ENCODE measurements at regions not wholly inside any gene's neighbourhood (a gene's known extent, or its start where the extent isn't known, plus 50 kb on each side); places are given as distances from the start of the nearest gene placed in this dataset.

DNA sequence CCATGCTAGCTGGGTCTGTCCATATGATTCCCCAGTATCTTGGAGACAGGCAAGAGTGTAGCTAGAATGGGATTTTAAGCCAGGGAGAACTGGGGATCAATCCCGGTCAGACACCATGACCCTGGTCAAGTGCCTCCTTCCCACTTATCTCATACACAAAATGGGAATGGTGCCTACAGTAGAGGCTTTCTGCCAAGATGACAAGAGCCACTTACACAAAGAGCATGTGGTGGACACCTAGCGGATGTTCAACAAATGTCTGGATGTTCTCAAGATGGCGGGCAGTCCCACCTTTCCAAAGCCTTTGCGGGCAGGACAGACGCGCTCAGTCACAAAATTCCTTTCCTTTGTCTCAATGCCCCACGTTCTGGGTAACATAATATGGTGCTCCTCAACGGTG is 57.3 kb downstream of the MAF start:
- no peak overlapping the region for H3K4me3 ChIP-seq (ENCODE audit: low read depth, low read length)
- no peaks in the 10 kb centered on the region for H3K27me3 ChIP-seq (ENCODE audit: control insufficient read depth, insufficient read depth, low read length)
- no peak for DNase-seq (ENCODE audit: low read depth)
- TF ChIP-seq, protein P1, sequence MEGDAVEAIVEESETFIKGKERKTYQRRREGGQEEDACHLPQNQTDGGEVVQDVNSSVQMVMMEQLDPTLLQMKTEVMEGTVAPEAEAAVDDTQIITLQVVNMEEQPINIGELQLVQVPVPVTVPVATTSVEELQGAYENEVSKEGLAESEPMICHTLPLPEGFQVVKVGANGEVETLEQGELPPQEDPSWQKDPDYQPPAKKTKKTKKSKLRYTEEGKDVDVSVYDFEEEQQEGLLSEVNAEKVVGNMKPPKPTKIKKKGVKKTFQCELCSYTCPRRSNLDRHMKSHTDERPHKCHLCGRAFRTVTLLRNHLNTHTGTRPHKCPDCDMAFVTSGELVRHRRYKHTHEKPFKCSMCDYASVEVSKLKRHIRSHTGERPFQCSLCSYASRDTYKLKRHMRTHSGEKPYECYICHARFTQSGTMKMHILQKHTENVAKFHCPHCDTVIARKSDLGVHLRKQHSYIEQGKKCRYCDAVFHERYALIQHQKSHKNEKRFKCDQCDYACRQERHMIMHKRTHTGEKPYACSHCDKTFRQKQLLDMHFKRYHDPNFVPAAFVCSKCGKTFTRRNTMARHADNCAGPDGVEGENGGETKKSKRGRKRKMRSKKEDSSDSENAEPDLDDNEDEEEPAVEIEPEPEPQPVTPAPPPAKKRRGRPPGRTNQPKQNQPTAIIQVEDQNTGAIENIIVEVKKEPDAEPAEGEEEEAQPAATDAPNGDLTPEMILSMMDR (IDR thresholded peaks at IDR 0.05; ENCODE audit: insufficient read depth, low read length, poor library complexity, severe bottlenecking): no peak
- H3K36me3 ChIP-seq (ENCODE audit: control insufficient read depth, insufficient read depth, low read length): no peaks in the 10 kb centered on the region

DNA sequence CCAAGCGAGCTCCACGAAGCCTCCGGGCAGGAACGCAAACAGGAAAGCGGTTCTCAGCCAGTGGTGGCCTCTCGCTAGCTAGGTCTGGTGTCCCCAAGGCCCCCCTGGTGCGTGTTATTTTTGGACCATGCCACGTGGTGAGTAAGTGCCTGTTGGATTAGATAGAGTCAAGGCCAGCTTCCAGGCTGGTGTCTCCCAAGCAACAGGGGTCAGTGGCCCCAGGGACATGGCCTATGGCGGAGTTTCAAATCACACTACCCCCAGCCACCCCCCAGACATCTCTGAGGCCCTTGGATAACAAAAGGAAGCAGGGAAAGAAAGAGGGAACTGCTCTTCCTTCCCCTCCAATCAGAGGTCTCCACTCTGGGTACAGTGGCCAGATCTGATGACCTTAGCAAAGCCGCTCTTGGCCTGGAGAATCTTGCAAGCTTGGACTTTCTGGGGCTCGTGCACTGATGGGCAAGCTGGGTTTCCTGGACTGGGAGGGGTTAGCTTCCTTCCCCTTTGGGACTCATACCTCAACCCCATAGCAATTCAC is 58.2 kb downstream of the MAF start:
- no peaks in the 10 kb centered on the region for H3K36me3 ChIP-seq (ENCODE audit: control insufficient read depth, insufficient read depth, low read length)
- no peaks in the 10 kb centered on the region for H3K27me3 ChIP-seq (ENCODE audit: control insufficient read depth, insufficient read depth, low read length)

DNA sequence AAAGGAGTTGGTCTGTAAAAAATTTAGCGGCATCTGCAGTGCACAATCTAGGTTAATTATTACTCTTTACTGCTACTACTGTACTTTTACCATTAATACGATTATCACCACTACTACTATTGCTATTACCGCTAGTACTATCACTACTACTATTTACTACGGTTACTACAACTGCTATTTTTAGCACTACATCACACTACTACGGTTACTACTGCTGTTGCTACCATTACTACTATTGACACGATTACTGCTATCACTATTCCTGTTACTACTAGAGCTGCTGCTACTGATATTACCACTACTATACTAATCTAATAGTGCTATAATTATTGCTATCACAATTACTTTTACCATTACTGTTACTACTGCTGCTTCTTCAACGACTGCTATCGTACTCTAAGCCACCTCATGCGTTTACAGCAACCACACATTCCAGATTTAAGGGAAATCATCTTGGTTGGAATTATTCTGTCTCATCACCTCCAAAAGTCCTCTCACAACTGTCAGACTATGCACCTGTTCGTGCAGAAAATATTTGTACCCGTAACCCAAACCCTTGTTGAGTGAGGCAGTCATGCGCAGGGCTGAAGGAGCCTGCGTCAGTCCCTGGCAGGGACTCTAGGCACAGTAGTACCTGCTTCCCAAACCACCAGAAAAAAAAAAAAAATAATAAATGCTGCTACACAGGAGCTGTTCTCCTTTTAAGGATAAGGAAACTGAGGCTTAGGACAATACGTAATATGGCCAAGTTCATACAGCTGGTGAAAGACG is 59.5 kb downstream of the MAF start:
- no peak overlapping the region for H3K4me3 ChIP-seq (ENCODE audit: low read depth, low read length)
- H3K27me3 ChIP-seq (ENCODE audit: control insufficient read depth, insufficient read depth, low read length): no peaks in the 10 kb centered on the region
- no peak for DNase-seq (ENCODE audit: low read depth)
- TF ChIP-seq, protein P1 (IDR thresholded peaks at IDR 0.05; ENCODE audit: insufficient read depth, low read length, poor library complexity, severe bottlenecking): no peak
- no peaks in the 10 kb centered on the region for H3K36me3 ChIP-seq (ENCODE audit: control insufficient read depth, insufficient read depth, low read length)

More for the DNA sequence above, 58.2 kb downstream of the MAF start:
- TF ChIP-seq, protein P1 (IDR thresholded peaks at IDR 0.05; ENCODE audit: insufficient read depth, low read length, poor library complexity, severe bottlenecking): no peak
- no peak for DNase-seq (ENCODE audit: low read depth)
- H3K4me3 ChIP-seq (ENCODE audit: low read depth, low read length): no peak overlapping the region

DNA sequence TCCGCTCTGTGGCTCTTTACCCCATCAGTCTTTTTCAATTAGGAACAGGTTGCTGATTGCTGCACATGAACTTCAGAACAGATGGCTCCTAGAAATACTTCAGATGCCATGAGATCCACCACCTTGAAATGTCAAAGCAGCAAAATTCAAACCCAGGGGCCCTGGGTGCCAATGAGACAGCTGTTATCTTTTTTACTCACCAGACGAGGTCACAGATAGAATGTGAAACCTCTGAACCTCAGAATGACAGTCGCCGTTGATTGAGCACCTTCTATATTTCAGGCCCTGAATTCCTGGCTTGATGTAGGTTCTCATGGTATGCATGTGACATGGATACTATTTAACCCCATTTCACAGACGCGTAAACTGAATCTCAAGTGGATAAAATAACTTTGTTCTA is 63.0 kb downstream of the MAF start:
- no peak for DNase-seq (ENCODE audit: low read depth)
- no peak overlapping the region for H3K4me3 ChIP-seq (ENCODE audit: low read depth, low read length)
- TF ChIP-seq, protein P1 (IDR thresholded peaks at IDR 0.05; ENCODE audit: insufficient read depth, low read length, poor library complexity, severe bottlenecking): no peak
- H3K27me3 ChIP-seq (ENCODE audit: control insufficient read depth, insufficient read depth, low read length): no peaks in the 10 kb centered on the region
- H3K36me3 ChIP-seq (ENCODE audit: control insufficient read depth, insufficient read depth, low read length): no peaks in the 10 kb centered on the region

DNA sequence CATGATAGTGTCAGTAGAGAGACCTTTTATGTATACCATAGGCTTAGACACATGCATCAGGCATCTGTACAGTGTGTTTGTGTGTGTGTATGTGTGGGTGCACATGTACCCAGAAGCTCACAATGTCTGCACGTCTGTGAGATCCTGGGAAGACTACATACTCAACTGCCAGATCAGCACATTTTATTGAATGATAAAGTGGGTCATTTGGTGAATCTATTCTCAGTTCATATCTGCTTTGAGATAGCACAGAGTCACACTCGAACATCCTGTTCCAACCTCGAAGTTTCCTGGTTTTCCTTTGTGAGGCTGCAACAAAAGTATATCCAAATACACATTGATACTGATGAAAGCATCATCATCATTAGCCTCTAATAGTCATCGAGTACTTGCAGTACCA is 63.6 kb downstream of the MAF start:
- H3K27me3 ChIP-seq (ENCODE audit: control insufficient read depth, insufficient read depth, low read length): no peaks in the 10 kb centered on the region
- TF ChIP-seq, protein P1 (IDR thresholded peaks at IDR 0.05; ENCODE audit: insufficient read depth, low read length, poor library complexity, severe bottlenecking): no peak
- H3K4me3 ChIP-seq (ENCODE audit: low read depth, low read length): no peak overlapping the region
- DNase-seq (ENCODE audit: low read depth): no peak
- no peaks in the 10 kb centered on the region for H3K36me3 ChIP-seq (ENCODE audit: control insufficient read depth, insufficient read depth, low read length)

DNA sequence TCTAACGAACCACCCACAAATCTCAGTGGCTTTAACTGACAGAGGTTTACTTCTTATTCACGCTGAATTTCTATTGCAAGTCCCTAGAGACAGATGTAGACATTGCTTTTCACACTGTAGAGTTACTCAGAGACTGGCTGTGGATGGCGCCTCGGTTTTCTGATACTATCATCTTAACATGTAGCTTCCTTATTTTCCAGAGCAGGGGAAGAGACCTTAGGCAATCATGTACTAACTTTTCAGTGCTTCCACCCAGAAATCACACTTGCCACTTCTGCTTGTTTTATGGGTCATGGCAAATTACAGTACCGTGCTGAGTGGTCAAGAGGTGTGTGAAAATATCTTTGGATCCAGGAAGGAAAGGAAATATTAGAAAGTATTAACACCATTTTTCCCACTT is 65.4 kb downstream of the MAF start:
- Histone ChIP-seq H3K36me3 (ENCODE audit: control insufficient read depth, insufficient read depth, low read length) (no peaks in the 10 kb centered on the region), H3K4me3 (ENCODE audit: low read depth, low read length) (no peak overlapping the region), H3K27me3 (ENCODE audit: control insufficient read depth, insufficient read depth, low read length) (no peaks in the 10 kb centered on the region)
- DNase-seq (ENCODE audit: low read depth): no peak
- TF ChIP-seq, protein P1 (IDR thresholded peaks at IDR 0.05; ENCODE audit: insufficient read depth, low read length, poor library complexity, severe bottlenecking): no peak
